ENCODE measurements at regions not wholly inside any gene's neighbourhood (a gene's known extent, or its start where the extent isn't known, plus 50 kb on each side); places are given as distances from the start of the nearest gene placed in this dataset.

DNA sequence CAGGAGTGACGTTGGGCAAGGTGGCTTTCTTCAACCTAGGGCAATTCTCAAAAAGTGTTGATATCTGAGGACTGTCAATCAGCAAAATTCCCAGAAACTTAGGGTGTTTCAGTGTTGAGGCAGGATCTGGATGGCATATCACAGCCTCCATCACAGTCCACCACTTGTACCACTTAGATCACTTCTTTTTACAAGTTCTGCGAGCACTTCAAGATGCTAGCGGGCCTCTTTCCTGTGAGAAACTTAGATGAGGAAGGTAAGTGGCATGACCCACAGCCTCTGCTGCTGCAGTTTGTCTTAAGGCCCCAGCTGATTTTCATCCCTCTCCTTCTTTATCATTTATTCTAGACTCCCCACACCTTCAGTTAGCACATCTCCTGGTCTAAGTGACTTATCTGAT is 295.4 kb upstream of the ZNF521 start:
- intact Hi-C loops (cut with DNase I) = no loop called here
- no peaks in the 10 kb centered on the region for H3K4me1 ChIP-seq
- H3K36me3 ChIP-seq = no peaks in the 10 kb centered on the region
- no peak overlapping the region for H3K27ac ChIP-seq
- no peak overlapping the region for H3K4me3 ChIP-seq
- ATAC-seq = no peak
- H3K9me3 ChIP-seq = no peaks in the 10 kb centered on the region
- no peak for DNase-seq
- TF ChIP-seq, protein P1, sequence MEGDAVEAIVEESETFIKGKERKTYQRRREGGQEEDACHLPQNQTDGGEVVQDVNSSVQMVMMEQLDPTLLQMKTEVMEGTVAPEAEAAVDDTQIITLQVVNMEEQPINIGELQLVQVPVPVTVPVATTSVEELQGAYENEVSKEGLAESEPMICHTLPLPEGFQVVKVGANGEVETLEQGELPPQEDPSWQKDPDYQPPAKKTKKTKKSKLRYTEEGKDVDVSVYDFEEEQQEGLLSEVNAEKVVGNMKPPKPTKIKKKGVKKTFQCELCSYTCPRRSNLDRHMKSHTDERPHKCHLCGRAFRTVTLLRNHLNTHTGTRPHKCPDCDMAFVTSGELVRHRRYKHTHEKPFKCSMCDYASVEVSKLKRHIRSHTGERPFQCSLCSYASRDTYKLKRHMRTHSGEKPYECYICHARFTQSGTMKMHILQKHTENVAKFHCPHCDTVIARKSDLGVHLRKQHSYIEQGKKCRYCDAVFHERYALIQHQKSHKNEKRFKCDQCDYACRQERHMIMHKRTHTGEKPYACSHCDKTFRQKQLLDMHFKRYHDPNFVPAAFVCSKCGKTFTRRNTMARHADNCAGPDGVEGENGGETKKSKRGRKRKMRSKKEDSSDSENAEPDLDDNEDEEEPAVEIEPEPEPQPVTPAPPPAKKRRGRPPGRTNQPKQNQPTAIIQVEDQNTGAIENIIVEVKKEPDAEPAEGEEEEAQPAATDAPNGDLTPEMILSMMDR (IDR thresholded peaks at IDR 0.05) = no peak
- H3K27me3 ChIP-seq = no peaks in the 10 kb centered on the region

DNA sequence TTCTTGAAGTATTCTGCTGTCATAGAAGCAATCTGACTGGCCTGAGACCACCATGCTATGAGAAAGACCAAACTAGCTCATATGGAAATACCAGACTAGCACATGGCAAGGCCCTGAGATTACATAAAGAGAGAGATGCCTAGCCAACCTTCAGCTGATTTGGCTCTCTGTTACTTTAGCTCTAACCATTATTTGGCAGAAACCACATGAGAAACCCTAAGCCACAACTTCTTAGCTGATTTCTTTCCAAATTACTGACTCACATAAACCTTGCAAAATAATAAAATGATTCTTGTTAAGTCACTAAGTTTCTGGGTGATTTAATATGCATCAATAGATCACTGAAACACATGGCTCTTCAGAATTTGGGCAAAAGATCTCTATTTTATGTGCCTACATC is 295.0 kb upstream of the ZNF521 start:
- H3K4me3 ChIP-seq = no peak overlapping the region
- ATAC-seq = no peak
- H3K36me3 ChIP-seq = no peaks in the 10 kb centered on the region
- intact Hi-C loops (cut with DNase I) = no loop called here
- no peaks in the 10 kb centered on the region for H3K27me3 ChIP-seq
- no peaks in the 10 kb centered on the region for H3K9me3 ChIP-seq
- TF ChIP-seq, protein P1 (IDR thresholded peaks at IDR 0.05) = no peak
- H3K27ac ChIP-seq = no peak overlapping the region
- no peaks in the 10 kb centered on the region for H3K4me1 ChIP-seq
- no peak for DNase-seq

DNA sequence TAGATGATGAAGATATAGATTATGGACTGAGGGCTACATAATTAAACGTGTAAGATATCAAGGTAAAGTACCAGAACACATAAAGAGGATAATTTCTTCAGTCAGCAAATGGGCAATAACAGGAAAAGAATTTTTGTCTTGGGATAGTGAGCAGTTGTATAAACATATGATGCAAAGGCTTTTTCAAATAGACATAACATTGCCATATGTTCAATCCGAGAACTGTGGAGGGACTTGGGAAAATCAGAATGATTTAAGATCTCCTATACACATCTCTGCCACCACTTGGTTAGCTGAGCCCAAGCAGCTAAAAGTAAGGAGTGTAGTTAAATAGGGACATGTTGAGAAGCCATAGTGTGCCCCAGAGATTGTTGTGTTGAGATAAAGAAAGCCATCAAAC is 287.6 kb upstream of the ZNF521 start:
- no peak overlapping the region for H3K27ac ChIP-seq
- TF ChIP-seq, protein P1 (IDR thresholded peaks at IDR 0.05) = no peak
- DNase-seq = no peak
- H3K9me3 ChIP-seq = no peaks in the 10 kb centered on the region
- intact Hi-C loops (cut with DNase I) = no loop called here
- H3K36me3 ChIP-seq = no peaks in the 10 kb centered on the region
- H3K4me1 ChIP-seq = no peaks in the 10 kb centered on the region
- ATAC-seq = no peak
- no peak overlapping the region for H3K4me3 ChIP-seq
- no peaks in the 10 kb centered on the region for H3K27me3 ChIP-seq

DNA sequence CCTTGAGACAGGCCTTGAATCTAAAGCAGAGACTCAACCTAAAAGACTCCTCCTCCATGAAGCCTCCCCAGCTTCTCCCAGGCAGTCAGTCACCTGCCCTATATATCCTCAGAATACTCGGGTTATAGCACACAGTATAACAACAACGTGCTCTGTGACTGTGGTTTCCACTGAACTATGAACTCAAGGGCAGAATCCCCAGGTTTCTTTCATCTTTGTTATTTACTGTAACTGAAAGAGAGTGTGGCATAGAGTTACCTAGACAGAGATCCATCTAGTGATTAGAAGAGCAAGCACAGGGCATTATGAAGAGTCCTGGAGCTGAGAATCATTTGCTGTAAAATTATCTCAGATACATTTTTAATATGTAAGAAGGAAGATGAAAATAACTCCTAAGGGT is 281.6 kb upstream of the ZNF521 start:
- ATAC-seq = no peak
- intact Hi-C loops (cut with DNase I) = no loop called here
- Histone ChIP-seq H3K27ac (no peak overlapping the region), H3K36me3 (no peaks in the 10 kb centered on the region), H3K4me1 (no peaks in the 10 kb centered on the region), H3K9me3 (no peaks in the 10 kb centered on the region), H3K4me3 (no peak overlapping the region), H3K27me3 (no peaks in the 10 kb centered on the region)
- TF ChIP-seq, protein P1 (IDR thresholded peaks at IDR 0.05) = no peak
- DNase-seq = no peak

DNA sequence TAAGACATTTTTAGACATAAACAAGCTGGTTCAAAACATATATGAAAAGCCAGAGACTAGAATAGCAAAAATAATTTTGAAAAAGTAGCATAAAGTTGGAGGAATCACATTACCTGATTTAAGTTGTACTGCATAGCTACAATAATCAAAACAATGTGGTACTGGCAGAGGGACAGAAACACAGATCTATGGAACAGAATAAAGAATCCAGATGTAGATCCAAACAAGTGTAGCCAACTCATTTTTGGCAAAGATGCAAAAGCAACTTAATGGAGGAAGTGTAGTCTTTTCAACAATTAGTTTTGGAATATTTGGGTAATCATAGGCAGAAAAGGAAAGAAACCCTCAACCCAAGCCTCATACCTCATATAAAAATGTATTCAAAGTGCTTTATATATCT is 278.7 kb upstream of the ZNF521 start:
- TF ChIP-seq, protein P1 (IDR thresholded peaks at IDR 0.05) = no peak
- no peak overlapping the region for H3K27ac ChIP-seq
- H3K4me3 ChIP-seq = no peak overlapping the region
- no peaks in the 10 kb centered on the region for H3K36me3 ChIP-seq
- no peaks in the 10 kb centered on the region for H3K9me3 ChIP-seq
- intact Hi-C loops (cut with DNase I) = no loop called here
- H3K27me3 ChIP-seq = no peaks in the 10 kb centered on the region
- no peak for ATAC-seq
- no peaks in the 10 kb centered on the region for H3K4me1 ChIP-seq
- DNase-seq = no peak

DNA sequence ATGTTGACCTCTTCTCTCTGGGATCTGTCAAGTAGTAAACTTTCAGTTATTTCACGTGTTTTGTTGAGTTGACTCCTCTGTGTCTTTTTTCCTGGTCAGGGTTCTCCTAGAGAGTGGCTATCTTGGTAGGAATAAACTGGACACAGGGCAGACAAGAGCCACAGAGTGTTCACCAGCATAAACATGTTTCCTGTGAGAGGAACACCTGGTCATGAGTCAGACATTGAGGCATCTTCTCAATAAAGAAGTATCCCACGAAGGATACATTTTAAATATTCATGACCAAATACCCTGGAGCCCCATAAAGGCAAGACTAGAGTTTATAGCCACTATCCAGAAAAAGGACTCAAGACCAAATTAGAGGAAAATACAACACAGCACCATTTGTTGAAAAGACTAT is 269.7 kb upstream of the ZNF521 start:
- intact Hi-C loops (cut with DNase I) = no loop called here
- TF ChIP-seq, protein P1 (IDR thresholded peaks at IDR 0.05) = no peak

More for the DNA sequence above, 269.7 kb upstream of the ZNF521 start:
- no peaks in the 10 kb centered on the region for H3K27me3 ChIP-seq
- ATAC-seq (no peak), DNase-seq (no peak)
- H3K36me3 ChIP-seq = no peaks in the 10 kb centered on the region
- no peaks in the 10 kb centered on the region for H3K9me3 ChIP-seq
- H3K4me1 ChIP-seq = no peaks in the 10 kb centered on the region
- H3K4me3 ChIP-seq = no peak overlapping the region
- H3K27ac ChIP-seq = no peak overlapping the region

All from upper lobe of right lung (tissue), 1 donor.